ENCODE measurements at regions not wholly inside any gene's neighbourhood (a gene's known extent, or its start where the extent isn't known, plus 50 kb on each side); places are given as distances from the start of the nearest gene placed in this dataset.

- TF ChIP-seq POLR2A (IDR thresholded peaks at IDR 0.05) (no peak), CTCF (IDR thresholded peaks at IDR 0.05) (no peak), EP300 (IDR thresholded peaks at IDR 0.05) (no peak)
Observed at GRCh38 chr18:22840606-22841144, 92.5 kb upstream of the RBBP8 start.

All from suprapubic skin (tissue), 3 donors.